H1 (cell line): ENCODE measurements at regions not wholly inside any gene's neighbourhood (a gene's known extent, or its start where the extent isn't known, plus 50 kb on each side); places are given as distances from the start of the nearest gene placed in this dataset.

Source experiments
- CTCF ChIA-PET: fragments of 300-600 bp; sonication (Branson Sonifier 250); formaldehyde crosslinking; loops from one replicate; lab custom pipeline; 2021; ENCODE audit not compliant: partially characterized antibody; lab: Charles Lee
- POLR2A ChIA-PET: fragments of 300-600 bp; sonication (Branson Sonifier 250); formaldehyde crosslinking; loops from one replicate; lab custom pipeline; 2021; ENCODE audit warnings: inconsistent platforms; ENCODE audit not compliant: partially characterized antibody; lab: Charles Lee
- DNase-seq, 2 experiments: peaks; one replicate each; pipeline versions ENCODE4 v3.0.0 to v3.0.0-alpha.2; 2010 to 2022; ENCODE audit warnings: low spot score in 2 of 2, low read depth in 1 of 2, mixed read lengths in 1 of 2
- FAIRE-seq: peaks from 2 replicates; lab custom pipeline; 2011; peaks lifted over from hg19 to GRCh38; lab: Jason Lieb, UNC
- H2AFZ ChIP-seq: 2 replicates; pipeline ENCODE4 v1.8.1; 2012; ENCODE audit warnings: low read length, inconsistent platforms
- H2AK5ac ChIP-seq: 2 replicates; pipeline ENCODE4 v1.6.1; 2013; ENCODE audit warnings: low read depth, low read length
- H2BK120ac ChIP-seq: replicated peaks from 2 replicates; pipeline ENCODE3; 2013; ENCODE audit warnings: low read depth, low read length, inconsistent platforms
- H2BK12ac ChIP-seq: 2 replicates; pipeline ENCODE4 v1.6.1; 2013; ENCODE audit warnings: low read depth, low read length
- H2BK15ac ChIP-seq: 2 replicates; pipeline ENCODE4 v1.6.1; 2013; ENCODE audit warnings: low read length
- H2BK20ac ChIP-seq: 2 replicates; pipeline ENCODE4 v1.6.1; 2013; ENCODE audit warnings: low read length
- H2BK5ac ChIP-seq: 2 replicates; pipeline ENCODE4 v1.6.1; 2013; ENCODE audit warnings: low read depth, low read length
- H3K14ac ChIP-seq: 2 replicates; pipeline ENCODE4 v1.6.1; 2013; ENCODE audit warnings: inconsistent platforms; ENCODE audit not compliant: insufficient read length
- H3K18ac ChIP-seq: 2 replicates; pipeline ENCODE4 v1.6.1; 2013; ENCODE audit warnings: low read length; ENCODE audit errors: extremely low read depth
- H3K23ac ChIP-seq: 2 replicates; pipeline ENCODE4 v1.6.1; 2013; ENCODE audit warnings: inconsistent platforms; ENCODE audit not compliant: insufficient read length
- H3K23me2 ChIP-seq: 2 replicates; pipeline ENCODE4 v1.6.1; 2013; ENCODE audit warnings: low read depth, low read length
- H3K27ac ChIP-seq: 2 replicates; pipeline ENCODE4 v1.6.1; 2011; ENCODE audit warnings: low read depth, low read length, inconsistent platforms
- H3K27me3 ChIP-seq, 4 experiments: replicated peaks in 1 of 4; 1 replicate in 1 of 4; 2 replicates in 3 of 4; pipeline versions ENCODE4 v1.6.1 to v1.8.1; 2011 to 2013; ENCODE audit warnings: low read length in 3 of 4, mild to moderate bottlenecking in 3 of 4, inconsistent platforms in 2 of 4, mixed read lengths in 2 of 4, moderate library complexity in 1 of 4; ENCODE audit not compliant: control insufficient read depth in 3 of 4, insufficient read depth in 3 of 4; ENCODE audit errors: extremely low read depth in 1 of 4
- H3K36me3 ChIP-seq, 4 experiments: 2 replicates each; pipeline versions ENCODE4 v1.6.1 to v1.8.1; 2011 to 2013; ENCODE audit warnings: mild to moderate bottlenecking in 4 of 4, low read length in 3 of 4, moderate library complexity in 2 of 4, control low read depth in 1 of 4, inconsistent platforms in 1 of 4; ENCODE audit not compliant: insufficient read depth in 4 of 4, control insufficient read depth in 2 of 4
- H3K4ac ChIP-seq: replicated peaks from 2 replicates; pipeline ENCODE3; 2013; ENCODE audit warnings: low read length, low read depth, mixed read lengths, inconsistent platforms; ENCODE audit not compliant: insufficient read length
- H3K4me1 ChIP-seq, 4 experiments: replicated peaks in 1 of 4; 1 replicate in 1 of 4; 2 replicates in 3 of 4; pipeline versions ENCODE4 v1.6.1 to v1.8.1; 2011 to 2013; ENCODE audit warnings: low read length in 3 of 4, inconsistent platforms in 2 of 4, mixed read lengths in 1 of 4; ENCODE audit not compliant: insufficient read depth in 4 of 4, control insufficient read depth in 3 of 4
- H3K4me2 ChIP-seq, 2 experiments: 2 replicates each; pipeline versions ENCODE4 v1.6.1 to v1.8.1; 2011 to 2013; ENCODE audit warnings: low read depth in 2 of 2, low read length in 2 of 2, control low read depth in 1 of 2, inconsistent platforms in 1 of 2, mild to moderate bottlenecking in 1 of 2; ENCODE audit not compliant: insufficient read depth in 1 of 2
- H3K4me3 ChIP-seq, 4 experiments: fragments of 200-600, 300-600 bp in 1 of 4; sonication (generic), shearing (Covaris generic), sonication (Bioruptor Twin) in 1 of 4; 2 replicates each; pipeline versions ENCODE4 v1.5.1 to v1.8.1; 2011 to 2016; ENCODE audit warnings: low read length in 4 of 4, low read depth in 3 of 4, control low read depth in 2 of 4, inconsistent platforms in 2 of 4, mild to moderate bottlenecking in 2 of 4, mixed read lengths in 1 of 4, moderate library complexity in 1 of 4; ENCODE audit not compliant: insufficient read depth in 2 of 4; ENCODE audit errors: extremely low read depth in 1 of 4
- H3K56ac ChIP-seq: replicated peaks from 2 replicates; pipeline ENCODE3; 2013; ENCODE audit warnings: low read depth, mild to moderate bottlenecking, mixed read lengths, low read length, inconsistent platforms; ENCODE audit not compliant: insufficient read length
- H3K79me1 ChIP-seq: 2 replicates; pipeline ENCODE4 v1.6.1; 2013; ENCODE audit warnings: low read depth, low read length, control low read depth
- H3K79me2 ChIP-seq, 2 experiments: 2 replicates each; pipeline versions ENCODE4 v1.6.1 to v1.8.1; 2012 to 2013; ENCODE audit warnings: low read length in 2 of 2, mild to moderate bottlenecking in 2 of 2, inconsistent platforms in 1 of 2; ENCODE audit not compliant: insufficient read depth in 2 of 2, control insufficient read depth in 1 of 2
- H3K9ac ChIP-seq, 4 experiments: replicated peaks in 1 of 4; 1 replicate in 1 of 4; 2 replicates in 3 of 4; pipeline versions ENCODE4 v1.6.1 to v1.8.1; 2011 to 2013; ENCODE audit warnings: low read depth in 3 of 4, low read length in 3 of 4, control low read depth in 2 of 4, mild to moderate bottlenecking in 2 of 4, moderate library complexity in 2 of 4, inconsistent platforms in 1 of 4; ENCODE audit errors: extremely low read depth in 1 of 4
- H3K9me3 ChIP-seq, 2 experiments: 2 replicates each; pipeline versions ENCODE4 v1.6.1 to v1.8.1; 2012 to 2013; ENCODE audit warnings: mild to moderate bottlenecking in 2 of 2, moderate library complexity in 2 of 2, control low read depth in 1 of 2, inconsistent platforms in 1 of 2, low read depth in 1 of 2, low read length in 1 of 2, mixed read lengths in 1 of 2; ENCODE audit not compliant: insufficient read depth in 2 of 2
- H4K20me1 ChIP-seq, 2 experiments: replicated peaks in 1 of 2; 2 replicates each; pipeline versions ENCODE3 to v1.8.1; 2011 to 2013; ENCODE audit warnings: inconsistent platforms in 2 of 2, low read length in 2 of 2, mild to moderate bottlenecking in 1 of 2; ENCODE audit not compliant: insufficient read depth in 2 of 2, control insufficient read depth in 1 of 2
- H4K5ac ChIP-seq: 2 replicates; pipeline ENCODE4 v1.6.1; 2013; ENCODE audit warnings: low read length, low read depth, mixed read lengths, inconsistent platforms; ENCODE audit not compliant: insufficient read length
- H4K8ac ChIP-seq: 2 replicates; pipeline ENCODE4 v1.8.0; 2013; ENCODE audit warnings: mild to moderate bottlenecking, moderate library complexity, low read length, inconsistent platforms; ENCODE audit not compliant: insufficient read depth; ENCODE audit errors: extremely low read depth
- H4K91ac ChIP-seq: replicated peaks from 2 replicates; pipeline ENCODE3; 2013; ENCODE audit warnings: low read length, mixed read lengths, inconsistent platforms; ENCODE audit not compliant: insufficient read length
- BRCA1 ChIP-seq: IDR thresholded peaks from 2 replicates; pipeline ENCODE4 v1.6.1; 2012; ENCODE audit warnings: low read depth, low read length, improper control_type of control experiment
- KDM5A ChIP-seq: fragments of 200-600 bp; IDR thresholded peaks from 2 replicates; pipeline ENCODE4 v1.7.1; 2012; ENCODE audit warnings: mild to moderate bottlenecking, low read length, inconsistent platforms, mixed read lengths
- SP1 ChIP-seq: IDR thresholded peaks from 2 replicates; pipeline ENCODE4 v1.6.1; 2011; ENCODE audit warnings: low read depth, low read length
- SP2 ChIP-seq: IDR thresholded peaks from 2 replicates; pipeline ENCODE4 v1.6.1; 2012; ENCODE audit warnings: mild to moderate bottlenecking, low read length, inconsistent platforms
- SP4 ChIP-seq: IDR thresholded peaks from 2 replicates; pipeline ENCODE4 v1.6.1; 2012; ENCODE audit warnings: low read length, inconsistent platforms
- YY1 ChIP-seq: IDR thresholded peaks from 2 replicates; pipeline ENCODE4 v1.6.1; 2011; ENCODE audit warnings: low read depth, mild to moderate bottlenecking, low read length
- WGBS, 2 experiments: shearing (Covaris generic) in 1 of 2; methylation state at CpG; one replicate each; pipeline versions ENCODE4 v1.1.6 to v1.1.7; 2013 to 2015; ENCODE audit warnings: low lambda C conversion rate in 2 of 2, mixed read lengths in 2 of 2, inconsistent platforms in 1 of 2, low coverage in 1 of 2, missing lambda C conversion rate in 1 of 2; ENCODE audit not compliant: insufficient replicate concordance in 2 of 2, insufficient coverage in 1 of 2, insufficient read length in 1 of 2; ENCODE audit errors: extremely low coverage in 1 of 2, missing lambda C conversion rate in 1 of 2; 5-methylcytosine and 5-hydroxymethylcytosine counted together
- TF ChIP-seq, protein P1 (sequence below): IDR thresholded peaks from 2 replicates; pipeline ENCODE4 v1.6.1; 2011; ENCODE audit warnings: low read length, improper control_type of control experiment

DNA sequence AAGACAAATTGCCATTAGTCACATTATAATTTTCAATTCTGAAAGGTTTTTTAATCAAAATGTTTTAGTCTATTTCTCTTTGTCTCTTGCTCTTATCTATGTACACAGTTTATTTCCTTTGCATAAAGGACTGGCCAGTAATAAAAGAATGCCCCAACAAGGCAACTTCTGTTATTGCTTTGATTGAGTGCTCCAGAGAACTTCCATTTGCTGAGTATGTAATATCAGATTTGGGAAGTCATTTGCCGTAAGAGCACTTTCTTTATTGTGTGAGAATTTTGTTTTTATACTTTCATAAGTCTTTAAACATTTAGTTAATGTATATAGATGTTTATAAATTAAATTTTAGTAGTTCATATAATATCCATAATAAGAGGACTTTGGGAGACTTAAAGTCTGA is 1140.4 kb downstream of the PCDH9 start:
- Histone ChIP-seq H3K27me3 (no peaks in the 10 kb centered on the region), H3K23me2 (no peaks in the 10 kb centered on the region), H2BK15ac (no peak overlapping the region), H2AK5ac (no peak overlapping the region), H4K91ac (no peak overlapping the region), H3K4me2 (no peak overlapping the region), H3K18ac (no peak overlapping the region), H3K27ac (no peak overlapping the region), H3K79me2 (no peaks in the 10 kb centered on the region), H3K14ac (no peak overlapping the region), H4K5ac (no peak overlapping the region), H3K9me3 (no peaks in the 10 kb centered on the region), H3K4me3 (no peak overlapping the region), H2BK20ac (no peak overlapping the region), H2BK120ac (no peak overlapping the region), H3K4ac (no peak overlapping the region), H3K4me1 (no peaks in the 10 kb centered on the region), H2AFZ (no peak overlapping the region), H4K8ac (no peak overlapping the region), H3K9ac (no peak overlapping the region), H4K20me1 (no peaks in the 10 kb centered on the region), H3K56ac (no peak overlapping the region), H2BK12ac (no peak overlapping the region), H3K36me3 (no peaks in the 10 kb centered on the region), H2BK5ac (no peak overlapping the region), H3K23ac (no peak overlapping the region), H3K79me1 (no peaks in the 10 kb centered on the region)
- WGBS, 2 experiments: 96% methylated on average over 1 of the region's 1 CpG; no CpG with 5 or more reads in 1 of the 2 experiments
- TF ChIP-seq SP2 (no peak), YY1 (no peak), SP1 (no peak), KDM5A (no peak), SP4 (no peak), BRCA1 (no peak)
- TF ChIP-seq, protein P1, sequence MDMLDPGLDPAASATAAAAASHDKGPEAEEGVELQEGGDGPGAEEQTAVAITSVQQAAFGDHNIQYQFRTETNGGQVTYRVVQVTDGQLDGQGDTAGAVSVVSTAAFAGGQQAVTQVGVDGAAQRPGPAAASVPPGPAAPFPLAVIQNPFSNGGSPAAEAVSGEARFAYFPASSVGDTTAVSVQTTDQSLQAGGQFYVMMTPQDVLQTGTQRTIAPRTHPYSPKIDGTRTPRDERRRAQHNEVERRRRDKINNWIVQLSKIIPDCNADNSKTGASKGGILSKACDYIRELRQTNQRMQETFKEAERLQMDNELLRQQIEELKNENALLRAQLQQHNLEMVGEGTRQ: no peak
- FAIRE-seq (no peak), DNase-seq (no peak)
- ChIA-PET CTCF (interaction anchor here (1.0 kb wide), 1 partner anchor 207 kb away, joined by 3 read pairs; no protein-coding TSS in a partner anchor), POLR2A (no interaction called here)
